Erythroblast (primary cell): ENCODE measurements at regions not wholly inside any gene's neighbourhood (a gene's known extent, or its start where the extent isn't known, plus 50 kb on each side); places are given as distances from the start of the nearest gene placed in this dataset.

Experiments
- GATA1 ChIP-seq: IDR thresholded peaks from 2 replicates; pipeline ENCODE4 v1.6.1; 2011; ENCODE audit warnings: low read depth, mild to moderate bottlenecking, control low read depth, low read length, moderate library complexity
- POLR2A ChIP-seq: IDR thresholded peaks from 2 replicates; pipeline ENCODE4 v1.6.1; 2011; ENCODE audit warnings: mild to moderate bottlenecking, low read length

DNA sequence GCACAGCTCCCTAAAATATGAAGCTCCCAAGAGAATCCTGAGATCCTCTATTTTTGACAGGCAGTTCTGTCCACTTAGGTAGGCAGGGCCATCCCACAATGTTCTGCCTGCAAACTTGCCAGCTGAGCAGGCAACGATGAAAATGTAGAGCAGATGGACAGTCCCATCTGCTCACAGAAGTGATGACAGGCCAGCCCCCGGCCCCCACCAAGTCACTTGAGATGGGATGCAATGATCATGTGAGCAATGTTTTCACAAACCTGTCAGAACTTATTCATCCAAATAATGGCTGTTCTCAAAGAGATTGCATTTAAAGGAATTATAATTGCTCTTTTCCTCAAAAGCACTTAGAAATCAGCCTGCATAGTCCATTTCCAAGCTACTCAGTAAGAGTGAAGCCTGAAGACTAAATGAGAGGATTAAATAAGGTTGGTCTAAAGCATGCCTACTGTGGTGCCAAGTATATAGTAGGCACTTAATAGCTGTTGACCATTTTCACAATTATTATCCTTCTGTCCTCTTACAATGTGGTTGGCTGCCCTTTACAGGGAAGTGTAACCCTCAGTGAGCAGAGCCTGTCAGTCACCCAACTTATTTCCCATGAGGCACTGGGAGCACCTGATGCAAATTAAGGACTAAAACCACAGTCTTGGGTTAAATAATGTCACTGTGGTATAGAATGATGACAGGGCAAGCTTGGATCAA lies 301.2 kb downstream of the FGFR2 start:
- TF ChIP-seq POLR2A (no peak), GATA1 (no peak)
